Activated CD8-positive, alpha-beta T cell treated with anti-CD3 and anti-CD28 coated beads for 36 hours (primary cell): ENCODE measurements at regions not wholly inside any gene's neighbourhood (a gene's known extent, or its start where the extent isn't known, plus 50 kb on each side); places are given as distances from the start of the nearest gene placed in this dataset.

Source experiments
- ATAC-seq: fragments of 200-7000 bp; cut with Tn5 transposase; one replicate; pipeline ENCODE4 v1.10.0; 2021; ENCODE audit warnings: mild to moderate bottlenecking, moderate library complexity
- CTCF ChIA-PET: fragments of 350-600 bp; sonication (Branson Sonifier 250); formaldehyde crosslinking; loops from one replicate; lab custom pipeline; 2021; ENCODE audit warnings: antibody characterized with exemption; lab: Charles Lee
- POLR2A ChIA-PET: fragments of 350-600 bp; sonication (Branson Sonifier 250); formaldehyde crosslinking; loops from one replicate; lab custom pipeline; 2021; ENCODE audit warnings: antibody characterized with exemption; lab: Charles Lee
- DNase-seq: peaks from one replicate; pipeline ENCODE4 v3.0.0-alpha.2; 2020
- H3K27ac Mint-ChIP-seq: one replicate; pipeline ENCODE4 v1.8.0; 2021; ENCODE audit warnings: mild to moderate bottlenecking, mixed read lengths
- H3K27me3 Mint-ChIP-seq: one replicate; pipeline ENCODE4 v1.8.0; 2021; ENCODE audit warnings: mixed read lengths
- H3K36me3 Mint-ChIP-seq: one replicate; pipeline ENCODE4 v1.8.0; 2021; ENCODE audit warnings: low read depth, mixed read lengths
- H3K4me1 Mint-ChIP-seq: one replicate; pipeline ENCODE4 v1.8.0; 2021; ENCODE audit warnings: low read depth, mixed read lengths
- H3K4me3 Mint-ChIP-seq: one replicate; pipeline ENCODE4 v1.8.0; 2021; ENCODE audit warnings: mild to moderate bottlenecking, moderate library complexity, mixed read lengths
- H3K9me3 Mint-ChIP-seq: one replicate; pipeline ENCODE4 v1.8.0; 2021; ENCODE audit warnings: mixed read lengths
- intact Hi-C: fragments of 100-400 bp; cut with micrococcal nuclease; formaldehyde crosslinking; loops from one replicate; pipeline ENCODE4 v1.10.0; 2022
- TF ChIP-seq, protein P1 (sequence below): fragments of 200-600 bp; IDR thresholded peaks from one replicate; pipeline ENCODE4 v1.8.0; 2022; ENCODE audit warnings: antibody characterized with exemption, mild to moderate bottlenecking

DNA sequence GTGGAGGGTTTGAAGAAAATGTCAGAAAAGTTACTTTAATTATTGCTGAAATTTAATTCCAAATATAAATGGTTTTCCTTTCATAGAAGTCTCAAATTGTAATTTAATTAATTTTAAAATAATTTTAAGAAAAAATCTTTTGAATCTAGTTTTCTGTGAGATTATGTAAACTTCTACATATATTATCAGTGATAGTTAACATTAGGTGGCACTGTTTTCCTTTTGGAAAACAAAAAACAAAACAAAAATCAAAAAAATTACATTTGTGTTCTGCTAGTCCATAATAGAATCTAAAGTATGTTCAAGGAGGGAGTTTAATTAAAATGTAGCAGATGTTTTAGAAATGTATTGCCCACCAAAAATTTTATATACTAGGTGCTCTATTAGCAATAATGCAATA, 1456.7 kb downstream of the REEP3 start:
- POLR2A ChIA-PET = no interaction called here
- H3K36me3 Mint-ChIP-seq = no peaks in the 10 kb centered on the region
- H3K4me1 Mint-ChIP-seq = no peaks in the 10 kb centered on the region
- no peak overlapping the region for H3K4me3 Mint-ChIP-seq
- CTCF ChIA-PET = no interaction called here
- no peaks in the 10 kb centered on the region for H3K27me3 Mint-ChIP-seq
- intact Hi-C loops = no loop called here
- H3K27ac Mint-ChIP-seq = no peak overlapping the region
- no peak for ATAC-seq
- H3K9me3 Mint-ChIP-seq = peaks cover 8% of the 10 kb centered on the region
- DNase-seq = no peak
- TF ChIP-seq, protein P1, sequence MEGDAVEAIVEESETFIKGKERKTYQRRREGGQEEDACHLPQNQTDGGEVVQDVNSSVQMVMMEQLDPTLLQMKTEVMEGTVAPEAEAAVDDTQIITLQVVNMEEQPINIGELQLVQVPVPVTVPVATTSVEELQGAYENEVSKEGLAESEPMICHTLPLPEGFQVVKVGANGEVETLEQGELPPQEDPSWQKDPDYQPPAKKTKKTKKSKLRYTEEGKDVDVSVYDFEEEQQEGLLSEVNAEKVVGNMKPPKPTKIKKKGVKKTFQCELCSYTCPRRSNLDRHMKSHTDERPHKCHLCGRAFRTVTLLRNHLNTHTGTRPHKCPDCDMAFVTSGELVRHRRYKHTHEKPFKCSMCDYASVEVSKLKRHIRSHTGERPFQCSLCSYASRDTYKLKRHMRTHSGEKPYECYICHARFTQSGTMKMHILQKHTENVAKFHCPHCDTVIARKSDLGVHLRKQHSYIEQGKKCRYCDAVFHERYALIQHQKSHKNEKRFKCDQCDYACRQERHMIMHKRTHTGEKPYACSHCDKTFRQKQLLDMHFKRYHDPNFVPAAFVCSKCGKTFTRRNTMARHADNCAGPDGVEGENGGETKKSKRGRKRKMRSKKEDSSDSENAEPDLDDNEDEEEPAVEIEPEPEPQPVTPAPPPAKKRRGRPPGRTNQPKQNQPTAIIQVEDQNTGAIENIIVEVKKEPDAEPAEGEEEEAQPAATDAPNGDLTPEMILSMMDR = no peak

DNA sequence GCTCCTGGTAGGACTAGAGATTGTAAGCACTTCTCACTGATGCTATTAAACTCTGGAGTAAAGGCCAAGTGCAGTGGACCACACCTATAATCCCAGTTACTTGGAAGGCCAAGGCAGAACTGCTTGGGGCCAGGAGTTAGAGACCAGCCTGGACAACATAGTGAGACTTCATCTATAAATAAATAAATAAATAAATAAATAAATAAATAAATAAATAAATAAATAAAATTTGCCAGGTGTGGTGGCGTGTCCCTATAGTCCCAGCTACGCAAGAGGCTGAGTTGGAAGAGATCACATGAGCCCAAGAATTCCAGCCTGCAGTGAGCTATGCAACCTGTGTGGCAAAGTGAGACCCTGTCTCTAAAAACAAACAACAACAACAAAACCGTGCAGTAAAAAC, 1475.7 kb downstream of the REEP3 start:
- Mint-ChIP-seq H3K9me3 (peaks cover 2% of the 10 kb centered on the region), H3K27ac (no peak overlapping the region), H3K27me3 (no peaks in the 10 kb centered on the region), H3K4me1 (no peaks in the 10 kb centered on the region), H3K36me3 (no peaks in the 10 kb centered on the region), H3K4me3 (no peak overlapping the region)
- TF ChIP-seq, protein P1 = no peak
- ChIA-PET POLR2A (no interaction called here), CTCF (no interaction called here)
- DNase-seq (no peak), ATAC-seq (no peak)
- intact Hi-C loops = no loop called here

DNA sequence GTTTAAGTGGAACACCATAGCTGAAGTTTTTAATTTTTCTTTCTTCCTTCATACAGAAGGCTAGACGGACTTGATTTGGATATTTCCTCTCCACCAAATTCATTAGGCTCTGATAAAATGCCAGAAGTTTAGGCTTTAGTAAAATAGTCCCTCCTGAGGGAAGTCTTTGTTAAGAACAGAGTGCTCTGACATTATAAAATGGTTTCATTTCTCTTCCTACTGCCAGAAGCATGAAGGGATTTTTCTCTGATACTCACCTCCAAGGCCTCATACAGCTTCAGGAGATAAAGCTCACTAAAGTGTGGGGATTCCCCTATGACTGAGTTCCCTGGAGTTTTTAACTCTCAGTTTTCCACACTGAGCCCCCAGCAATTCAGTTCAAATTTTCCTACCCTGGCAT, 1489.6 kb downstream of the REEP3 start:
- H3K27me3 Mint-ChIP-seq = no peaks in the 10 kb centered on the region
- H3K4me3 Mint-ChIP-seq = no peak overlapping the region
- H3K27ac Mint-ChIP-seq = no peak overlapping the region
- H3K36me3 Mint-ChIP-seq = no peaks in the 10 kb centered on the region
- ChIA-PET POLR2A (no interaction called here), CTCF (no interaction called here)
- DNase-seq (no peak), ATAC-seq (no peak)
- H3K9me3 Mint-ChIP-seq = peaks cover 1% of the 10 kb centered on the region
- TF ChIP-seq, protein P1 = no peak
- intact Hi-C loops = no loop called here
- no peaks in the 10 kb centered on the region for H3K4me1 Mint-ChIP-seq

DNA sequence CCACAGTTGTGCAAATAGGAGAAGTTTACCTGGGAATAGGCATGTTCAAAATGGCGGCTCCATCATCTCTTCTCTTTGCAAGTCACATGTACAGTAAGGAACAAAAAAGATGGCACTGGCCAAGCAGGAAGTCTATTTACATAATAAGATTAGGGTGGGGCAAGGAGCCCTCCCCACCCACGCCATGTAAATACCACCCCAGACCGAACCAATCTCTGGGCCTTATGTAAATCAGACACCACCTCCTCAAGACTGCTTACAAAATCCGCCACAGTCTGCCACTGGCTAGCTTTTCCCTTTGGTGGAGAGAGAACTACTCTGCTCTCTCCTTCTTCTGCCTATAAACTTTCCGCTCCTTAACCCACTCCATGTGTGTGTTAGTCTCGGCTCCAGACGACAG, 1496.3 kb downstream of the REEP3 start:
- Mint-ChIP-seq H3K9me3 (peaks cover 4% of the 10 kb centered on the region), H3K27me3 (no peaks in the 10 kb centered on the region), H3K27ac (no peak overlapping the region), H3K36me3 (no peaks in the 10 kb centered on the region), H3K4me1 (no peaks in the 10 kb centered on the region), H3K4me3 (no peak overlapping the region)
- ATAC-seq = no peak
- TF ChIP-seq, protein P1 = no peak
- intact Hi-C loops = no loop called here
- ChIA-PET POLR2A (no interaction called here), CTCF (no interaction called here)
- no peak for DNase-seq

DNA sequence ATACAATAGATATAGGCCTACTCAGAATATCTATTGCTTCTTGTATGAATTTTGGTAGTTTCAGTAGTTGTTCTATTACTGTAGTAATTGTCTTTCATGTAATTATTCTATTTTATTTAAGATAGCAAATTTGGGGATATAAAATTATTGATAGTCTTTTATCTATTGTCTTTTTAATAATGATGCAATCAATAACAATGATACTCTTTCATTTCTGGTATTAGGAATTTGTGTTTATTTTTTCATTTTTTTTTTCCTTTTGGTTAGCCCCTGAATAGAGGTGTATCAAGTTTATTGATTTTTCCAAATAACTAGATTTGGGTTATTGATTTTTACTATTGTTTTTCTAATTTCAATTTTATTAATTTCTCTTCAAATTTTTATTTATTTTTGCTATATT, 1503.7 kb downstream of the REEP3 start:
- H3K27ac Mint-ChIP-seq = no peak overlapping the region
- CTCF ChIA-PET = no interaction called here
- intact Hi-C loops = no loop called here
- H3K9me3 Mint-ChIP-seq = peaks cover 5% of the 10 kb centered on the region
- no peak overlapping the region for H3K4me3 Mint-ChIP-seq
- POLR2A ChIA-PET = no interaction called here
- H3K36me3 Mint-ChIP-seq = no peaks in the 10 kb centered on the region
- ATAC-seq (no peak), DNase-seq (no peak)
- TF ChIP-seq, protein P1 = no peak
- no peaks in the 10 kb centered on the region for H3K4me1 Mint-ChIP-seq
- no peaks in the 10 kb centered on the region for H3K27me3 Mint-ChIP-seq
